ENCODE measurements at regions not wholly inside any gene's neighbourhood (a gene's known extent, or its start where the extent isn't known, plus 50 kb on each side); places are given as distances from the start of the nearest gene placed in this dataset.
A peak's percentile ranks its signal among the peaks of the same experiment; 100 is the strongest.

DNA sequence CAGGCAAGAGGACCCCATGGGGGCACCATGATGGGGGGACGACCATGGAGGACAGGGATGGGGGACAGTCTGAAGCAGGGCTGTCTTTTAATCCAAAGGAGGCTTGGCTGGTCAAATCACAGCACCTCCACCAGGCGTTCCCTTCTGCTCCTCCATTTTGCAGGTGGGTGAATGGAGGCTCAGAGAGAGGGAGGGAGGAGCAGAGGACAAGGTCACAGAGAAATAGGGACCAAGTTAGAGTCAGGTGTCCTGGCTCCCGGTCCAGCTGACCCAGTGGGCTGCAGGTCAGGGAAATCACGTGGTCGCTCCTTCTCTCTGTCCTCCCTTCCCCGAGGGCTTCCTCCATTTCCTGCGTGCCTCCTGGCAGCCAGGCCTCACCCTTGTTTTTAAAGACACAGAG is 156.4 kb upstream of the SMIM23 start:
- DNase-seq (ENCODE audit: low read depth): no peak

GRCh38 chr5:171629628-171630349 is 155.8 kb upstream of the SMIM23 start:
- DNase-seq (ENCODE audit: low read depth): no peak

- DNase-seq (ENCODE audit: low read depth): no peak
Observed at GRCh38 chr5:171630350-171631065, 155.1 kb upstream of the SMIM23 start.

DNA sequence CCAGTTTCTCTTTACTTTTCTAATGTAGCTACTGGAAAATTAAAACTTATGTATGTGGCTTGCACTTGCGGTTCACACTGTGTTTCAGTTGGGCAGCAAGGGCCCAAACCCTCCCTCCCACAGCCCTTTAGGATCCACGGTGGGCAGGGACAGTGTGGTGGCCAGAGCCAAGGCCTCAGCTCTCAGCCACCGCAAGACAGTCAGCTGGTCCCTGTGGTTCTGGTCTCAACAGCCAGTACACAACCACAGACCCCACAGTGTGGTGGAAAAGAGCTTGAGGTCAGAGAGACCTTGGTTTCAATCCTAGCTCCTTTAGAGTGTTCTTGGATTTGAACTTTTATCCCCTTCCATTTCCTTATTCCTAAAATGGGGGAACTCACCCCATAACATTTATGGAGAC is 153.0 kb upstream of the SMIM23 start:
- DNase-seq (ENCODE audit: low read depth): no peak

DNA sequence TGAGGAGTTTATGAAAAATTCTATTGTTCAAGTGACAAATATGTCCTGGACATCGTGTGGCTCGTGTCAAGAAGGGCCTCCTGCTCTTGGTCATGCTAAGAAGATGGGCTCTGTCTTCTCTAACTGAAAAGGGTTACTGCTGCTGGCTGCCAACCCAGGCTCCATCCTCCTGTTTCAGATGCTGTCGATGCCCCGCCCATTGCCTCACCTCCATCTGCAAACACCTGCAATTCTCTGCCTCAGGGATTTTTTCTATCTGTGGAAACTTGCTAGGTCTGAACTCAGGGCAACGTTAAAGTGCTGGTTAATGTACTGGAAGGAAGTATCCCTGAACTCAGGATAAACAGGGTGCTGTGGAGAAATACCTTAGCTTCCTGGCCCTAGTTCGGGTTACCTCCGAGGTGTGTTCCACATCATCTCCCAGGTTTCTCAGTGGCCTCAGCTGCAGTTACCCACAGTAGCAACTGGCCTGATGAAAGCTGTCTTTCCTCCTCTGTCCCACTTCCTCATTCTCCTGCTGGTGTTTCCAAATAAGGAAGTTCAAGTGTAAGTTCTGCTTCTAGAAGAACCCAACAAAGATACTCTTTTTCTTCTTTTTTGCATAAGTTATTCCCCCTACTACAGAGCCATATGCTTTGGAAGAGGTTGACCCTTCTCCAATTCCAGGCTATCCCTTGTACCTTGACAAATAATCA is 151.7 kb upstream of the SMIM23 start:
- DNase-seq (ENCODE audit: low read depth): no peak

DNA sequence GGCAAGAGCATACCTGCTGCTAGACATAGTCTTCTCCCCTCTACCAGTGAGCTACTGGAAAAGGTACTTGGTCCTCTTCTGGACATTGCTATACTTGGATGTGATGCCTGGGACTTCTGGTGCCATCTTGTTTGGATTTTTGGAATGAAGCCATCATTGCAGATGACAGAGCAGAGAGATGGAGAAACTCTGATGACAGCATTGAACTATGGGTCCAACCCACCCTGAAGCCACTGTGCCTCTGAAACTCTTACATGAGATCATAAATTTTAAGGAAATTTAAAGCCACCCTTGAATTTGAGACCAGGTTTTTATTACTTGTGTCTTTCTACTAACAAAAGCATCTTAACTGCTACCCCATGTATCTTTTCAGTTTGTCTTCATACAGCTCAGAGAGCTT is 151.1 kb upstream of the SMIM23 start:
- DNase-seq (ENCODE audit: low read depth): no peak

DNA sequence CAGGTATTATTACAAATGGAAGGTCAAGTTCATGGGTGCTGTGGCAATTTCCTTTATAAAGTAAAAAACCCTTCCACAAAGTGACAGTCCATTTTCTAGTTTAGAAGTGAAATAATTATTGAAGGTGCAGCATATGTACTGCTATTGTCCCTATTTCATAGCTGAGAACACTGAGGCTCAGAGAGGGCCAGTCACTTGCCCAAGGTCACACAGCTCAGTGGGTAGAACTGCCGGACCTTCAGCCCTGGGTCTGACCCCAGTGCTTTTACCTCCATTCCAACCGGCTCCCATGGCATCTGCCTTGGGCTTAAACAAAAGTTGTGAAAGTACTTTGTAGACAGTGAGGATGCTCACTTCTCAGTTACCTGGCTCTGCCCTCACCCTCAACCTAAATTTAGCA is 150.6 kb upstream of the SMIM23 start:
- DNase-seq (ENCODE audit: low read depth): no peak

- no peak for DNase-seq (ENCODE audit: low read depth)
Observed at GRCh38 chr5:171635561-171636245, 149.9 kb upstream of the SMIM23 start.

DNA sequence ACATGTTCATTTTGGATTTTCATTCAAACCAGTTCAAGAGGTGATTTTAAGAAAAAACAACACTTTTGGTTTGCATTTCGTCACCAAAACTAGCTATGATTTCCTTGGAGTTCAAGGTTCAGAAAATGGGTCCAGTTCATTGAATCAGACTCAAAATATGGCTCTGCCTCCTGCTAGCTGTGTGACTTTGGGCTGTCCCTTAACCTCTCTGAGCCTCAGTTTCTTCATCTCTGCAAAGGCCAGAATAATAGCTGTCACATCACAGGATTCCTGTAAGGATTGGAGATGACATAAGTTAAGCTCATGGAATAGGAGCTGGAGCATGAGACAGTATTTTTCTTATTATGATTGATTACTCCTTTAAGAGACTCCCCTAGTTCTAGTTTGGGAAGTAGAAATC is 147.8 kb upstream of the SMIM23 start:
- no peak for DNase-seq (ENCODE audit: low read depth)

DNA sequence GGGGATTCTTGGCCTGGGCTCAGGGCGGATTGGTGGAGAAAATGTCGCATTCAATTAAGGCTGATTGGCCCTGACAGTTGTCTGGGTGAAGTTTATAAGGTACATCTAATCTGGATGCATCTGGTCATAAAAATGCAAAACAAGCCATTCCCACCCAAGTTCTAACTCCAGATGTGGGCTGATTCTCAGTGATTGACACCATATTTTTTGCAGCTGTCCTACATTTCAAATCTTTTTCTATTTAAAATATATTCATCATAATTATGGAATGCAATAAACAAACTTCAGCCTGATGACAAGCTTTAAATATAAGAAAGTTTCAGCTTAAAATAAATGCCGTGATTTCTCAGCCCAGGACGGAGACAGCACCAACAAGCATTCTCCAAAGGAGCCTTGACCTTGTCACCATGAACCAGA is 146.4 kb upstream of the SMIM23 start:
- DNase-seq (ENCODE audit: low read depth): no peak

- DNase-seq (ENCODE audit: low read depth): no peak
Observed at GRCh38 chr5:171639966-171640365, 145.7 kb upstream of the SMIM23 start.

- DNase-seq (ENCODE audit: low read depth): no peak
Observed at GRCh38 chr5:171640480-171640879, 145.1 kb upstream of the SMIM23 start.

DNA sequence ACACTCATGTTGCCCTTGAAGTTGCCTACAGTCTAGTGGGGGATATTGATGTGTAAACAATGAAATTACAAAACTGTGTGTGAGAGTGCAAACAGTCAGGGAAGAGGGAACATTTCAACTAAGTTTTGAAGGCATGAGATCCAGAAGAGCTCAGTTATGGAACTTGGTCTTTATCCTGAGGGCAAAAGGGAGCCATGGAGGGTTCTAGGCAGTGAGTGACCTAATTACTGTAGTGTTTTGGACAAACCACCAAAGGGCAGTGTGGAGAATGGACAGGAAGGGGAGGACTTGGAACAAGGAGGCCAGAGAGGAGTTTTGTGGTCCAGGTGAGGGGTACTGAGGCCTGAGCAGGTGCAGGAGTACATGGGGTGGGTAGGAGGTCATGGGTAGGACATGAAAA is 143.7 kb upstream of the SMIM23 start:
- DNase-seq (ENCODE audit: low read depth): no peak

GRCh38 chr5:171642894-171643293 is 142.7 kb upstream of the SMIM23 start:
- no peak for DNase-seq (ENCODE audit: low read depth)

DNA sequence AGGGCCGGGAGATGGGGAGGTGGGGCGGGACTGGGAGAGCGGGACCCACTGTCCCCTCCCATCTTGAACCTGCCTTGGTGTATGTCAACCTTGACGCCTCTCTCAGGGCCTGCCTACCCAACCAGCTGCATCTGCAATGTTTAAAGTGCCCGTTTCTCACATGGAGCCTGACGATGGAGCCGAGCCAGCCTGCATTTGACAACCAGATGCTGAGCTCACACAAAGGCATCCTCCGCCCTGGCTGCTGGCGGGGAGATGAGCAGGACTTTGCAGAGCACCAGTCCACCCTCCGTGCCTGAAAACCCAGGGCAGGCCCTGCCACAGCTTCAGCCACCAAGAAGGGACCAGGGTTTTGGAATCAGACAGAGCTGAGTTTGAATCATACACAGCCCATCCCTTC is 141.1 kb upstream of the SMIM23 start:
- DNase-seq (ENCODE audit: low read depth): peak; percentile 11

GRCh38 chr5:171646102-171647042 is 139.2 kb upstream of the SMIM23 start:
- no peak for DNase-seq (ENCODE audit: low read depth)

- no peak for DNase-seq (ENCODE audit: low read depth)
Observed at GRCh38 chr5:171647043-171647903, 138.3 kb upstream of the SMIM23 start.

- no peak for DNase-seq (ENCODE audit: low read depth)
Observed at GRCh38 chr5:171647904-171648260, 137.7 kb upstream of the SMIM23 start.

- no peak for DNase-seq (ENCODE audit: low read depth)
Observed at GRCh38 chr5:171648279-171649074, 137.1 kb upstream of the SMIM23 start.

DNA sequence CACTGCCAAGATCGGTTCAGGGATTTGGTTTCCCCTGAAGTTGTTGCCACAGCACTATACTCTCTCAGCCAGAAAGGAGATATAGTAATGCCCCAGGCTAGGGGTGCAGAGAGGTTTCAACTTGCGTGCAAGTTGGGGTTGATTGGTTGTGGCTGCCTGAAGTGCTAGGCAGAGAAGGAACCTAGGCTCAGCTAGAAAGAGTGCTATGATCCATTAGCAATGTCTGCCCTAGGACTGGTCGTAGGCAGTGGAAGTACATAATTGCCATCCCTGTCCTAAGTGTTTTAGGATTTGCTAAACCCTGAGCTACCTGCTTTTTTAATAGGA is 136.6 kb upstream of the SMIM23 start:
- no peak for DNase-seq (ENCODE audit: low read depth)
